ENCODE measurements at regions not wholly inside any gene's neighbourhood (a gene's known extent, or its start where the extent isn't known, plus 50 kb on each side); places are given as distances from the start of the nearest gene placed in this dataset.

DNA sequence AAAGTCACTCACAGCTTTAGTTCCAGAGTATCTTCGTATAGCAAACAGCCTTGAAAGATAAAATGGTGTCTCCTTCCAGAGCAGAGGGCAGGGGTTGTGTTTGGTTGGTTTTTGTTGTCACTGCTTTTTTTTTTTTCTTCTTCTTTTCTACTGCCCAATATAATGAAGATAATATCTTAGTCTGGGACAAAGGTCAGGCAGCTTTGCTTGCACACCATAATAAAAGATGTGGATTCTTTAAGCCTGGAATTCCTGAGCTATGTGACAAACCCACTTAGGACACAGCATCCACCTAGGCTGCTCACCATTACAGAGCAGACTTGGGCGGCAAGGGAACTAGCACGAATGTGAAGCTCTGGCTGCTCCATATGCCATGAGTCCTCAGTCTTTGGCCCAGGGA is 165.6 kb upstream of the MIR17HG start:
- TF ChIP-seq, protein P1, sequence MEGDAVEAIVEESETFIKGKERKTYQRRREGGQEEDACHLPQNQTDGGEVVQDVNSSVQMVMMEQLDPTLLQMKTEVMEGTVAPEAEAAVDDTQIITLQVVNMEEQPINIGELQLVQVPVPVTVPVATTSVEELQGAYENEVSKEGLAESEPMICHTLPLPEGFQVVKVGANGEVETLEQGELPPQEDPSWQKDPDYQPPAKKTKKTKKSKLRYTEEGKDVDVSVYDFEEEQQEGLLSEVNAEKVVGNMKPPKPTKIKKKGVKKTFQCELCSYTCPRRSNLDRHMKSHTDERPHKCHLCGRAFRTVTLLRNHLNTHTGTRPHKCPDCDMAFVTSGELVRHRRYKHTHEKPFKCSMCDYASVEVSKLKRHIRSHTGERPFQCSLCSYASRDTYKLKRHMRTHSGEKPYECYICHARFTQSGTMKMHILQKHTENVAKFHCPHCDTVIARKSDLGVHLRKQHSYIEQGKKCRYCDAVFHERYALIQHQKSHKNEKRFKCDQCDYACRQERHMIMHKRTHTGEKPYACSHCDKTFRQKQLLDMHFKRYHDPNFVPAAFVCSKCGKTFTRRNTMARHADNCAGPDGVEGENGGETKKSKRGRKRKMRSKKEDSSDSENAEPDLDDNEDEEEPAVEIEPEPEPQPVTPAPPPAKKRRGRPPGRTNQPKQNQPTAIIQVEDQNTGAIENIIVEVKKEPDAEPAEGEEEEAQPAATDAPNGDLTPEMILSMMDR (IDR thresholded peaks at IDR 0.05; ENCODE audit: insufficient read depth, low read length): no peak
- TF ChIP-seq POLR2AphosphoS5 (IDR thresholded peaks at IDR 0.05; ENCODE audit: low read depth) (no peak), GABPA (IDR thresholded peaks at IDR 0.05; ENCODE audit: low read depth) (no peak), SPI1 (IDR thresholded peaks at IDR 0.05; ENCODE audit: borderline replicate concordance, low read depth) (no peak)
- TF ChIP-seq, protein P2, sequence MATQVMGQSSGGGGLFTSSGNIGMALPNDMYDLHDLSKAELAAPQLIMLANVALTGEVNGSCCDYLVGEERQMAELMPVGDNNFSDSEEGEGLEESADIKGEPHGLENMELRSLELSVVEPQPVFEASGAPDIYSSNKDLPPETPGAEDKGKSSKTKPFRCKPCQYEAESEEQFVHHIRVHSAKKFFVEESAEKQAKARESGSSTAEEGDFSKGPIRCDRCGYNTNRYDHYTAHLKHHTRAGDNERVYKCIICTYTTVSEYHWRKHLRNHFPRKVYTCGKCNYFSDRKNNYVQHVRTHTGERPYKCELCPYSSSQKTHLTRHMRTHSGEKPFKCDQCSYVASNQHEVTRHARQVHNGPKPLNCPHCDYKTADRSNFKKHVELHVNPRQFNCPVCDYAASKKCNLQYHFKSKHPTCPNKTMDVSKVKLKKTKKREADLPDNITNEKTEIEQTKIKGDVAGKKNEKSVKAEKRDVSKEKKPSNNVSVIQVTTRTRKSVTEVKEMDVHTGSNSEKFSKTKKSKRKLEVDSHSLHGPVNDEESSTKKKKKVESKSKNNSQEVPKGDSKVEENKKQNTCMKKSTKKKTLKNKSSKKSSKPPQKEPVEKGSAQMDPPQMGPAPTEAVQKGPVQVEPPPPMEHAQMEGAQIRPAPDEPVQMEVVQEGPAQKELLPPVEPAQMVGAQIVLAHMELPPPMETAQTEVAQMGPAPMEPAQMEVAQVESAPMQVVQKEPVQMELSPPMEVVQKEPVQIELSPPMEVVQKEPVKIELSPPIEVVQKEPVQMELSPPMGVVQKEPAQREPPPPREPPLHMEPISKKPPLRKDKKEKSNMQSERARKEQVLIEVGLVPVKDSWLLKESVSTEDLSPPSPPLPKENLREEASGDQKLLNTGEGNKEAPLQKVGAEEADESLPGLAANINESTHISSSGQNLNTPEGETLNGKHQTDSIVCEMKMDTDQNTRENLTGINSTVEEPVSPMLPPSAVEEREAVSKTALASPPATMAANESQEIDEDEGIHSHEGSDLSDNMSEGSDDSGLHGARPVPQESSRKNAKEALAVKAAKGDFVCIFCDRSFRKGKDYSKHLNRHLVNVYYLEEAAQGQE (IDR thresholded peaks at IDR 0.05; ENCODE audit: insufficient replicate concordance, low read depth): no peak
